ENCODE measurements at regions not wholly inside any gene's neighbourhood (a gene's known extent, or its start where the extent isn't known, plus 50 kb on each side); places are given as distances from the start of the nearest gene placed in this dataset.

DNA sequence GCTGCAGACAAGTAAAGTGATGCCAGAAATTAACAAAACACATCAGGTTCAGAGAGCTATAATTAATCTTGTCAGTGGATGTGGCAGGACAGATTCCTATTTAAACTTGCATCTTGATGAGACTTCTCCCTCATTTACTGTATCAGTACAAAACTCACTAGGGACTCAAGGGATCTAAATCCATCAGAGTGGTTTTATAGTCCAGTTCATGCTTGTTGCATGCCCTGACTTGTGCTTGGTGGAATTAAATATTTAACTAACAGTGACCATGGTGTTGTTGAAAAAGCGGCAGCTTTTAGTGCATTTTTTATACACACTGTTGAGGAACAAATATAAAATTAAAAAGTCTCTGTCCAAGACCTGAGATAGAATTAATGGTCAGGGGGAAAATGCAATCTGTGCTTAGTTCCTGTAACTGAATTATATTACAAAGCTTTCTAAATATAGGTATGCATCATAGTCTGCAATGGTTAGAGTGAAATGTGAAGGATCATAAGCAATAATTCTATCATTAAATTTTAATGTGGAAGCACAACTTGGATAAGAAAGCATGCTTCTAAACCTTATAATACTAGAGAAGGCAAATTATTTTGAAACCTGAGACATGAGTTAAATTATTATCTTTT lies 1475.5 kb upstream of the TENM4 start:
- TF ChIP-seq, protein P1, sequence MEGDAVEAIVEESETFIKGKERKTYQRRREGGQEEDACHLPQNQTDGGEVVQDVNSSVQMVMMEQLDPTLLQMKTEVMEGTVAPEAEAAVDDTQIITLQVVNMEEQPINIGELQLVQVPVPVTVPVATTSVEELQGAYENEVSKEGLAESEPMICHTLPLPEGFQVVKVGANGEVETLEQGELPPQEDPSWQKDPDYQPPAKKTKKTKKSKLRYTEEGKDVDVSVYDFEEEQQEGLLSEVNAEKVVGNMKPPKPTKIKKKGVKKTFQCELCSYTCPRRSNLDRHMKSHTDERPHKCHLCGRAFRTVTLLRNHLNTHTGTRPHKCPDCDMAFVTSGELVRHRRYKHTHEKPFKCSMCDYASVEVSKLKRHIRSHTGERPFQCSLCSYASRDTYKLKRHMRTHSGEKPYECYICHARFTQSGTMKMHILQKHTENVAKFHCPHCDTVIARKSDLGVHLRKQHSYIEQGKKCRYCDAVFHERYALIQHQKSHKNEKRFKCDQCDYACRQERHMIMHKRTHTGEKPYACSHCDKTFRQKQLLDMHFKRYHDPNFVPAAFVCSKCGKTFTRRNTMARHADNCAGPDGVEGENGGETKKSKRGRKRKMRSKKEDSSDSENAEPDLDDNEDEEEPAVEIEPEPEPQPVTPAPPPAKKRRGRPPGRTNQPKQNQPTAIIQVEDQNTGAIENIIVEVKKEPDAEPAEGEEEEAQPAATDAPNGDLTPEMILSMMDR (IDR thresholded peaks at IDR 0.05): no peak
- TF ChIP-seq POLR2A (IDR thresholded peaks at IDR 0.05): no peak

All from heart left ventricle (tissue), 13 donors.